ENCODE measurements at regions not wholly inside any gene's neighbourhood (a gene's known extent, or its start where the extent isn't known, plus 50 kb on each side); places are given as distances from the start of the nearest gene placed in this dataset.

DNA sequence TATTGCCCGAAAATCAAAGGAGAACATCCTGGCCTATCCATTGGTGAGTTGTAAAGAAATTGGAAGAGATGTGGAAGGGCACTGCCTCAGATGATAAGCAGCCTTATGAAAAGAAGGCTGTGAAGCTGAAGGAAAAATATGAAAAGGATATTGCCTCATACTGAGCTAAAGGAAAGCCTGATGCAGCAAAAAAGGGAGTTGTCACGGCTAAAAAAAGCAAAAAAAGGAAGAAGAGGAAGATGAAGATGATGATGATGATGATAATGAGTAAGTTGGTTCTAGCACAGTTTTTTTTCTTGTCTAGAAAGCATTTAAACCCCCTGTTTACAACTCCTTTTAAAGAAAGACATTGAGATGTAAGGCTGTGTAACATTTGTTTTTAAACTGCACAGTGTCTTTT is 59.8 kb upstream of the ZBED3 start:
- TF ChIP-seq, protein P1, sequence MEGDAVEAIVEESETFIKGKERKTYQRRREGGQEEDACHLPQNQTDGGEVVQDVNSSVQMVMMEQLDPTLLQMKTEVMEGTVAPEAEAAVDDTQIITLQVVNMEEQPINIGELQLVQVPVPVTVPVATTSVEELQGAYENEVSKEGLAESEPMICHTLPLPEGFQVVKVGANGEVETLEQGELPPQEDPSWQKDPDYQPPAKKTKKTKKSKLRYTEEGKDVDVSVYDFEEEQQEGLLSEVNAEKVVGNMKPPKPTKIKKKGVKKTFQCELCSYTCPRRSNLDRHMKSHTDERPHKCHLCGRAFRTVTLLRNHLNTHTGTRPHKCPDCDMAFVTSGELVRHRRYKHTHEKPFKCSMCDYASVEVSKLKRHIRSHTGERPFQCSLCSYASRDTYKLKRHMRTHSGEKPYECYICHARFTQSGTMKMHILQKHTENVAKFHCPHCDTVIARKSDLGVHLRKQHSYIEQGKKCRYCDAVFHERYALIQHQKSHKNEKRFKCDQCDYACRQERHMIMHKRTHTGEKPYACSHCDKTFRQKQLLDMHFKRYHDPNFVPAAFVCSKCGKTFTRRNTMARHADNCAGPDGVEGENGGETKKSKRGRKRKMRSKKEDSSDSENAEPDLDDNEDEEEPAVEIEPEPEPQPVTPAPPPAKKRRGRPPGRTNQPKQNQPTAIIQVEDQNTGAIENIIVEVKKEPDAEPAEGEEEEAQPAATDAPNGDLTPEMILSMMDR (IDR thresholded peaks at IDR 0.05) = no peak
- TF ChIP-seq POLR2A (IDR thresholded peaks at IDR 0.05) = no peak
